ENCODE measurements at regions not wholly inside any gene's neighbourhood (a gene's known extent, or its start where the extent isn't known, plus 50 kb on each side); places are given as distances from the start of the nearest gene placed in this dataset.

DNA sequence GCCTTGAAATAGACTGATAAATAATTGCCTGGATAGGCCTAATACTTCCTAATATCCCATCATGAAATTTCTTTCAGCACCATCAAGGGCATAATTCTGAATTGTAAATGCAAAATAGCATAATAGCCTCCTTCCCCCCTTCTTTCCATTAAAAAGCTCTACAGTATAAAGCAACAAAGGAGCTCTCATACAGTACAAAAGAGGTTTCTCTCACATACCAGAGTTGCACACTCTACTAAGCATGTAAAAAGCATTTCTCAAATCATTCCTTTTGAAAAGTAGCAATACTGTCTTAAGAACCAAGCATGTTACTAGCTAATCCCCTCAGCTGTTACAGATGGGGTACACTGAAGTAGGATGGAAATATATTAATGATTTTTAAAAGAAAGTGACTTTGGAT, 509.0 kb downstream of the KLHL13 start:
- no peak for TF ChIP-seq POLR2AphosphoS5 (IDR thresholded peaks at IDR 0.05)
- TF ChIP-seq, protein P1, sequence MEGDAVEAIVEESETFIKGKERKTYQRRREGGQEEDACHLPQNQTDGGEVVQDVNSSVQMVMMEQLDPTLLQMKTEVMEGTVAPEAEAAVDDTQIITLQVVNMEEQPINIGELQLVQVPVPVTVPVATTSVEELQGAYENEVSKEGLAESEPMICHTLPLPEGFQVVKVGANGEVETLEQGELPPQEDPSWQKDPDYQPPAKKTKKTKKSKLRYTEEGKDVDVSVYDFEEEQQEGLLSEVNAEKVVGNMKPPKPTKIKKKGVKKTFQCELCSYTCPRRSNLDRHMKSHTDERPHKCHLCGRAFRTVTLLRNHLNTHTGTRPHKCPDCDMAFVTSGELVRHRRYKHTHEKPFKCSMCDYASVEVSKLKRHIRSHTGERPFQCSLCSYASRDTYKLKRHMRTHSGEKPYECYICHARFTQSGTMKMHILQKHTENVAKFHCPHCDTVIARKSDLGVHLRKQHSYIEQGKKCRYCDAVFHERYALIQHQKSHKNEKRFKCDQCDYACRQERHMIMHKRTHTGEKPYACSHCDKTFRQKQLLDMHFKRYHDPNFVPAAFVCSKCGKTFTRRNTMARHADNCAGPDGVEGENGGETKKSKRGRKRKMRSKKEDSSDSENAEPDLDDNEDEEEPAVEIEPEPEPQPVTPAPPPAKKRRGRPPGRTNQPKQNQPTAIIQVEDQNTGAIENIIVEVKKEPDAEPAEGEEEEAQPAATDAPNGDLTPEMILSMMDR (IDR thresholded peaks at IDR 0.05) = no peak
- TF ChIP-seq EP300 (IDR thresholded peaks at IDR 0.05) = no peak
- TF ChIP-seq POLR2A (IDR thresholded peaks at IDR 0.05; ENCODE audit: low read depth) = no peak

All from esophagus muscularis mucosa (tissue), 4 donors.